UCSD-AML1 (cell line): ENCODE measurements at regions not wholly inside any gene's neighbourhood (a gene's known extent, or its start where the extent isn't known, plus 50 kb on each side); places are given as distances from the start of the nearest gene placed in this dataset.

Source experiments
- DNase-seq: peaks from one replicate; lab custom pipeline; 2025; ENCODE audit not compliant: unreplicated experiment; lab: John Stamatoyannopoulos, UW

GRCh38 chr9:14471041-14471440, 157.1 kb upstream of the NFIB start:
- no peak for DNase-seq

- no peak for DNase-seq
Measured at GRCh38 chr9:14467675-14468374, 153.9 kb upstream of the NFIB start.

- DNase-seq, result no peak
Measured at GRCh38 chr9:14466828-14467227, 152.9 kb upstream of the NFIB start.

- DNase-seq, result no peak
Measured at GRCh38 chr9:14466429-14466818, 152.5 kb upstream of the NFIB start.

GRCh38 chr9:14462950-14463349, 149.0 kb upstream of the NFIB start:
- DNase-seq, result no peak

GRCh38 chr9:14455243-14455642, 141.3 kb upstream of the NFIB start:
- DNase-seq, result no peak

GRCh38 chr9:14453286-14453685, 139.3 kb upstream of the NFIB start:
- DNase-seq, result no peak

- DNase-seq, result no peak
Measured at GRCh38 chr9:14452539-14452938, 138.6 kb upstream of the NFIB start.

- no peak for DNase-seq
Measured at GRCh38 chr9:14451949-14452348, 138.0 kb upstream of the NFIB start.

GRCh38 chr9:14447103-14447502, 133.2 kb upstream of the NFIB start:
- no peak for DNase-seq

- no peak for DNase-seq
Measured at GRCh38 chr9:14445946-14446345, 132.0 kb upstream of the NFIB start.

GRCh38 chr9:14442956-14443355, 129.0 kb upstream of the NFIB start:
- DNase-seq, result no peak

- DNase-seq, result peak; percentile 11
Measured at GRCh38 chr9:14441976-14442651, 128.2 kb upstream of the NFIB start.

- DNase-seq, result no peak
Measured at GRCh38 chr9:14441115-14441514, 127.2 kb upstream of the NFIB start.

- no peak for DNase-seq
Measured at GRCh38 chr9:14440062-14440461, 126.1 kb upstream of the NFIB start.

- DNase-seq, result no peak
Measured at GRCh38 chr9:14439555-14439954, 125.6 kb upstream of the NFIB start.

GRCh38 chr9:14438232-14439021, 124.5 kb upstream of the NFIB start:
- DNase-seq, result no peak

- no peak for DNase-seq
Measured at GRCh38 chr9:14437354-14438231, 123.7 kb upstream of the NFIB start.

- DNase-seq, result no peak
Measured at GRCh38 chr9:14435871-14436270, 121.9 kb upstream of the NFIB start.

GRCh38 chr9:14434971-14435718, 121.2 kb upstream of the NFIB start:
- no peak for DNase-seq
